GM12878 (cell line): ENCODE measurements at regions not wholly inside any gene's neighbourhood (a gene's known extent, or its start where the extent isn't known, plus 50 kb on each side); places are given as distances from the start of the nearest gene placed in this dataset.

Experiments
- ATAC-seq: fragments of 200-7000 bp; cut with Tn5 transposase; 3 replicates; pipeline ENCODE4 v1.9.1; 2020; ENCODE audit warnings: mild to moderate bottlenecking, moderate library complexity
- BruUV-seq: library from RNA; stranded (reverse); fragments of 400-500 nt; replicated peaks from 2 replicates; lab custom pipeline; 2021; lab: Mats Ljungman, UMichigan
- CTCF ChIA-PET: fragments of 300-600 bp; sonication (Branson Sonifier 250); formaldehyde crosslinking; extraction: SDS; loops from one replicate; lab custom pipeline; 2021; ENCODE audit warnings: inconsistent platforms; lab: Yijun Ruan, JAX
- POLR2A ChIA-PET: fragments of 350-600 bp; formaldehyde crosslinking; extraction: SDS; loops from one replicate; lab custom pipeline; 2021; ENCODE audit warnings: inconsistent platforms; lab: Charles Lee
- RAD21 ChIA-PET: fragments of 300-600 bp; sonication (Branson Sonifier 250); formaldehyde crosslinking; loops from one replicate; lab custom pipeline; 2023; ENCODE audit warnings: antibody characterized with exemption; ENCODE audit not compliant: unreplicated experiment; lab: Charles Lee
- SMC1A ChIA-PET: fragments of 300-600 bp; sonication (Branson Sonifier 250); formaldehyde crosslinking; loops from one replicate; lab custom pipeline; 2023; ENCODE audit not compliant: unreplicated experiment, uncharacterized antibody; lab: Charles Lee
- DNase-seq: peaks from one replicate; pipeline ENCODE4 v3.0.0-alpha.2; 2011; ENCODE audit warnings: low read depth, low spot score
- FAIRE-seq: peaks from 3 replicates; lab custom pipeline; 2011; peaks lifted over from hg19 to GRCh38; lab: Jason Lieb, UNC
- H2AFZ ChIP-seq: 2 replicates; pipeline ENCODE4 v1.6.0; 2011; ENCODE audit warnings: low read depth, low read length, control low read depth; ENCODE audit not compliant: control insufficient read depth
- H3K27ac ChIP-seq: 2 replicates; pipeline ENCODE4 v1.5.1; 2011; ENCODE audit warnings: control low read depth; ENCODE audit not compliant: control insufficient read depth, insufficient read depth
- H3K27me3 ChIP-seq, 2 experiments: replicated peaks in 1 of 2; 2 replicates each; pipeline versions ENCODE4 v1.6.0 to v1.6.1; 2011; ENCODE audit warnings: low read length in 1 of 2; ENCODE audit not compliant: control insufficient read depth in 2 of 2, insufficient read depth in 2 of 2
- H3K36me3 ChIP-seq, 2 experiments: 2 replicates each; pipeline ENCODE4 v1.5.1; 2011; ENCODE audit warnings: low read length in 1 of 2; ENCODE audit not compliant: control insufficient read depth in 2 of 2, insufficient read depth in 2 of 2
- H3K4me1 ChIP-seq: 2 replicates; pipeline ENCODE4 v1.6.1; 2011; ENCODE audit warnings: mild to moderate bottlenecking, low read length, moderate library complexity, mixed read lengths; ENCODE audit not compliant: control insufficient read depth, insufficient read depth
- H3K4me2 ChIP-seq: 2 replicates; pipeline ENCODE4 v1.6.0; 2011; ENCODE audit warnings: control low read depth; ENCODE audit not compliant: control insufficient read depth, insufficient read depth
- H3K4me3 ChIP-seq: fragments of 200-600 bp; sonication (generic); 2 replicates; pipeline ENCODE4 v1.5.1; 2016
- H3K79me2 ChIP-seq: 2 replicates; pipeline ENCODE4 v1.6.0; 2011; ENCODE audit warnings: low read length; ENCODE audit not compliant: control insufficient read depth, insufficient read depth
- H3K9ac ChIP-seq: 2 replicates; pipeline ENCODE4 v1.8.0; 2011; ENCODE audit warnings: low read length, control low read depth, mixed read lengths; ENCODE audit not compliant: control insufficient read depth, insufficient read depth
- H3K9me3 ChIP-seq: replicated peaks from 3 replicates; pipeline ENCODE4 v1.5.1; 2011; ENCODE audit warnings: mild to moderate bottlenecking, low read length; ENCODE audit not compliant: control insufficient read depth, insufficient read depth
- H4K20me1 ChIP-seq: 2 replicates; pipeline ENCODE4 v1.6.0; 2011; ENCODE audit not compliant: control insufficient read depth, insufficient read depth
- BCLAF1 ChIP-seq: fragments of 450-650 bp; IDR thresholded peaks from 2 replicates; pipeline ENCODE4 v1.6.1; 2017; ENCODE audit warnings: antibody characterized with exemption, mild to moderate bottlenecking, moderate library complexity
- BMI1 ChIP-seq: fragments of 450-650 bp; IDR thresholded peaks from 2 replicates; pipeline ENCODE4 v1.6.1; 2016; ENCODE audit warnings: mild to moderate bottlenecking, moderate library complexity, borderline replicate concordance
- CREB1 ChIP-seq: IDR thresholded peaks from 2 replicates; pipeline ENCODE4 v1.6.1; 2012; ENCODE audit warnings: low read depth, mild to moderate bottlenecking, inconsistent platforms
- CREM ChIP-seq: IDR thresholded peaks from 2 replicates; pipeline ENCODE4 v1.6.1; 2014; ENCODE audit warnings: antibody characterized with exemption, low read depth
- E2F8 ChIP-seq: fragments of 450-650 bp; IDR thresholded peaks from 2 replicates; pipeline ENCODE4 v1.6.1; 2018; ENCODE audit warnings: mild to moderate bottlenecking, low read depth, moderate library complexity; ENCODE audit not compliant: partially characterized antibody
- FOS ChIP-seq: IDR thresholded peaks from 3 replicates; pipeline ENCODE4 v1.6.1; 2011; ENCODE audit warnings: borderline replicate concordance; ENCODE audit not compliant: insufficient read length; ENCODE audit errors: extremely low read depth
- FOXK2 ChIP-seq: fragments of 450-650 bp; IDR thresholded peaks from 2 replicates; pipeline ENCODE4 v1.6.1; 2017; ENCODE audit warnings: mild to moderate bottlenecking, moderate library complexity
- GABPA ChIP-seq: IDR thresholded peaks from 2 replicates; pipeline ENCODE4 v1.6.1; 2014; ENCODE audit warnings: antibody characterized with exemption, low read depth, mild to moderate bottlenecking, inconsistent platforms
- HDAC2 ChIP-seq: fragments of 200-600 bp; sonication (generic); IDR thresholded peaks from 2 replicates; pipeline ENCODE4 v1.6.1; 2017
- PAX5 ChIP-seq: IDR thresholded peaks from 2 replicates; pipeline ENCODE4 v1.6.1; 2011; ENCODE audit warnings: low read depth, low read length, borderline replicate concordance
- PKNOX1 ChIP-seq: fragments of 450-650 bp; IDR thresholded peaks from 2 replicates; pipeline ENCODE4 v1.6.1; 2016; ENCODE audit warnings: mild to moderate bottlenecking
- SIN3A ChIP-seq: IDR thresholded peaks from 2 replicates; pipeline ENCODE4 v1.6.1; 2012; ENCODE audit warnings: low read depth, low read length, improper control_type of control experiment
- WRNIP1 ChIP-seq: IDR thresholded peaks from 2 replicates; pipeline ENCODE4 v1.6.1; 2011; ENCODE audit warnings: low read depth, low read length, improper control_type of control experiment, borderline replicate concordance
- ZNF274 ChIP-seq: IDR thresholded peaks from one replicate; pipeline ENCODE4 v1.8.0; 2011; ENCODE audit not compliant: insufficient read length, insufficient read depth
- WGBS: methylation state at CpG from one replicate; pipeline ENCODE4 v1.1.6; 2016; ENCODE audit warnings: low lambda C conversion rate; ENCODE audit not compliant: insufficient replicate concordance, insufficient coverage; ENCODE audit errors: missing lambda C conversion rate; 5-methylcytosine and 5-hydroxymethylcytosine counted together
- in situ Hi-C: fragments of 300-500 bp; cut with MboI; formaldehyde crosslinking; loops from 9 replicates; pipeline ENCODE4 v1.14.3; 2018; ENCODE audit warnings: mixed read lengths
- intact Hi-C: fragments of 100-400 bp; cut with micrococcal nuclease; formaldehyde crosslinking; loops from one replicate; pipeline ENCODE4 v1.14.2; 2022; ENCODE audit not compliant: unreplicated experiment

- no TSS peak for BruUV-seq
- no peak for FAIRE-seq
- Histone ChIP-seq H3K4me2 (no peak overlapping the region), H3K27me3 (no peaks in the 10 kb centered on the region), H3K79me2 (no peaks in the 10 kb centered on the region), H4K20me1 (no peaks in the 10 kb centered on the region), H3K4me1 (no peaks in the 10 kb centered on the region), H2AFZ (no peak overlapping the region), H3K27ac (no peak overlapping the region), H3K4me3 (no peak overlapping the region), H3K9me3 (no peaks in the 10 kb centered on the region), H3K9ac (no peak overlapping the region), H3K36me3 (no peaks in the 10 kb centered on the region)
- no peak for DNase-seq
- WGBS: 34% methylated on average over 5 of the region's 5 CpGs
- ChIA-PET RAD21 (no interaction called here), POLR2A (no interaction called here), CTCF (no interaction called here), SMC1A (no interaction called here)
- in situ Hi-C loops: no loop called here
- no peak for ATAC-seq
- no peak for TF ChIP-seq PAX5
- TF ChIP-seq BMI1: no peak
- no peak for TF ChIP-seq WRNIP1
- no peak for TF ChIP-seq HDAC2
- TF ChIP-seq ZNF274: no peak
- no peak for TF ChIP-seq CREB1
- TF ChIP-seq CREM: no peak
- no peak for TF ChIP-seq FOXK2
- TF ChIP-seq E2F8: no peak
- no peak for TF ChIP-seq GABPA
- no peak for TF ChIP-seq FOS
- TF ChIP-seq BCLAF1: no peak
- TF ChIP-seq SIN3A: no peak
- no peak for TF ChIP-seq PKNOX1
- intact Hi-C loops: no loop called here
Observed at GRCh38 chr15:81901319-81901718, 144.5 kb downstream of the MEX3B start.
